ENCODE measurements at regions not wholly inside any gene's neighbourhood (a gene's known extent, or its start where the extent isn't known, plus 50 kb on each side); places are given as distances from the start of the nearest gene placed in this dataset.

DNA sequence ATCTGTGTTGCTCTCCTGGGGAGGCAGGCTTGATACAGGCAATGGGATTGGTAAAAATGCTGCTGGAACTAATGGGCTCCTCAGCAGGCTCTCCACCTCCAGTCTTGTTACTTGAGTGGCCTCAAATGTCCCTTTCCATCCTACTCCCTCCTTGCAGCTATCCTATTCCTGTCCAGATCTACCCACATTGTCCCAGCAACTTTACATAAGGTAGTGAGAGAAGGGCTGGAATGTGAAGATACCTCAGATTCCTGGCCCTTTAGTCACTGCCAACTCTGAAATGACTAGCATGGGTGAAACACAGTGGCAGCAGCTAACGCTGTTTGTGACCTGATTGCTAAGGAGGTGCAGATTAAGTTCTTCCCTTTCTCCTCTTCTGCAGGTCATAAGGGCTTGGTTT, 210.1 kb upstream of the HS3ST4 start:
- Mint-ChIP-seq H3K9me3 (peaks cover 0 to 3% (median 0%) of the 10 kb centered on the region in 5 donors), H3K4me3 (no peak overlapping the region), H3K27ac (no peak overlapping the region), H3K4me1 (no peaks in the 10 kb centered on the region), H3K36me3 (no peaks in the 10 kb centered on the region), H3K27me3 (no peaks in the 10 kb centered on the region)
- ChIA-PET CTCF (no interaction called here), POLR2A (no interaction called here)
- Histone ChIP-seq H3K27me3 (ENCODE audit: insufficient read depth, low read length, poor library complexity, severe bottlenecking) (no peaks in the 10 kb centered on the region), H3K4me3 (ENCODE audit: low read length) (no peak overlapping the region), H3K27ac (ENCODE audit: low read depth, low read length) (no peak overlapping the region), H3K4me1 (ENCODE audit: insufficient read depth, low read length) (no peaks in the 10 kb centered on the region), H3K36me3 (ENCODE audit: insufficient read depth, low read length) (no peaks in the 10 kb centered on the region), H3K9me3 (ENCODE audit: low read length) (no peaks in the 10 kb centered on the region)
- DNase-seq: no peak

DNA sequence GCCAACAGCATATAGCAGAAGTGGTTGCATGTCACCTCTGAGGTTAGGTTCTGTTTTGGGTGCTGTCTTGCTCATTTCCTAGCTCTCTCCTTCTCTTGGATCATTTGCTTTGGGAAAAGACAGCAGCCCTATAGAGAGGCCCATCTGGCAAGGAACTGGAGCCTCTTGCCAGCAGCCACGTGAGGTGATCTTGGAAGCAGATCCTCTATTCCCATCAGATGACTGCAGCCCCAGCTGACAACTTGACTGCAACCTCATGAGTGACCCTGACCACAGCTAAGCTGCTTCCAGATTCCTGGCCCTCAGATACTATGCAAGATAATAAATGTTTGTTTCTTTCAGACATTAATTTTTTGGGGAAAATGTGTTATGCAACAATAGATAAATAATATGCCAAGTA, 213.3 kb upstream of the HS3ST4 start:
- H3K27me3 Mint-ChIP-seq: peaks cover 1 to 8% of the 10 kb centered on the region in 2 donors
- H3K27me3 ChIP-seq (ENCODE audit: insufficient read depth, low read length, poor library complexity, severe bottlenecking): no peaks in the 10 kb centered on the region
- no peaks in the 10 kb centered on the region for H3K36me3 ChIP-seq (ENCODE audit: insufficient read depth, low read length)
- no peaks in the 10 kb centered on the region for H3K9me3 ChIP-seq (ENCODE audit: low read length)
- CTCF ChIA-PET: no interaction called here
- peaks cover 0 to 3% (median 0%) of the 10 kb centered on the region in 5 donors for H3K9me3 Mint-ChIP-seq
- no peak overlapping the region for H3K4me3 Mint-ChIP-seq
- H3K4me3 ChIP-seq (ENCODE audit: low read length): no peak overlapping the region
- no peaks in the 10 kb centered on the region for H3K4me1 ChIP-seq (ENCODE audit: insufficient read depth, low read length)
- no peak overlapping the region for H3K27ac Mint-ChIP-seq
- H3K27ac ChIP-seq (ENCODE audit: low read depth, low read length): no peak overlapping the region
- H3K36me3 Mint-ChIP-seq: no peaks in the 10 kb centered on the region
- no peaks in the 10 kb centered on the region for H3K4me1 Mint-ChIP-seq
- POLR2A ChIA-PET: no interaction called here
- no peak for DNase-seq

DNA sequence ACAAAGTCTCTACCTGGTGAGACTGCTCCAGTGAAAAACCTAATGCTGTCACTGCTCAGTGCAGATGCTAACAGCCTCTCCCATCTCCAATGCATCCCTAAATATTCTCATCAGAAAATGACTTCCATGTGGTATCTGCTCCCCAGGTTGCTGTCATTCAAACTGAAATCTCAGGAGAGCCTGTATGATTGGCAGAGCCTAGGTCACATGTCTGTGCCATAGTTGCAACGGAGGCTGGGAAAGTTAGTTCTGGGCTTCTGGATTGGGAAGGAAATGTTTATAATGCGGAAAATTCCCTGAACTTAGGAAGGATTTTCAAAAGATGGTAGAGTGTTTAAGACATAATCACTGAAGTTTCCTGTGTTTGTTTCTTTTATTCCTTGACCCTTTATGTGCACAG, 206.4 kb upstream of the ZKSCAN2 start:
- ChIA-PET POLR2A (no interaction called here), CTCF (no interaction called here)
- Mint-ChIP-seq H3K9me3 (peaks cover 0 to 4% (median 0%) of the 10 kb centered on the region in 5 donors), H3K27ac (no peak overlapping the region), H3K36me3 (peaks cover 0 to 3% (median 0%) of the 10 kb centered on the region in 3 donors), H3K4me3 (no peak overlapping the region), H3K27me3 (peaks cover 7 to 24% of the 10 kb centered on the region in 2 donors), H3K4me1 (no peaks in the 10 kb centered on the region)
- Histone ChIP-seq H3K36me3 (ENCODE audit: insufficient read depth, low read length) (no peaks in the 10 kb centered on the region), H3K4me3 (ENCODE audit: low read length) (no peak overlapping the region), H3K27ac (ENCODE audit: low read depth, low read length) (no peak overlapping the region), H3K9me3 (ENCODE audit: low read length) (no peaks in the 10 kb centered on the region), H3K4me1 (ENCODE audit: insufficient read depth, low read length) (no peaks in the 10 kb centered on the region), H3K27me3 (ENCODE audit: insufficient read depth, low read length, poor library complexity, severe bottlenecking) (no peaks in the 10 kb centered on the region)
- no peak for DNase-seq

DNA sequence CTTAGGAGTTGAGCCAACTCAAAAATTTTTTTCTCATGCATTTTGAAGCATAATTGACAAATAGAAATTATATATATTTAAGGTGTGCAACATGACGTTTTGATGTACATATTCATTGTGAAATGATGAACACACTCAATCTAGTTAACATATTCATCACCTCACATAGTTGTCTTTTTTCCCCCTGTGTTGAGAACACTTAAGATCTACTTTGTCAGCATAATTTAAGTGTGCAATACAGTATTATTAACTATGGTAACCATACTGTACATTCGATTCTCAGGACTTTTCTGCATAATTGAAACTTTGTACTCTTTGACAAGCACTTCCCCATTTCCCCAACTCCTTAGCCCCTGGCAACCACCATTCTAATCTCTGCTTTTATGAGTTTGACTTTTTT, 192.2 kb upstream of the ZKSCAN2 start:
- Mint-ChIP-seq H3K4me3 (no peak overlapping the region), H3K9me3 (peaks cover 2 to 11% (median 5%) of the 10 kb centered on the region in 5 donors), H3K27me3 (peaks cover under 1 to 10% of the 10 kb centered on the region in 2 donors), H3K4me1 (no peaks in the 10 kb centered on the region), H3K27ac (no peak overlapping the region), H3K36me3 (peaks cover 0 to under 1% (median 0%) of the 10 kb centered on the region in 3 donors)
- no peaks in the 10 kb centered on the region for H3K27me3 ChIP-seq (ENCODE audit: insufficient read depth, low read length, poor library complexity, severe bottlenecking)
- POLR2A ChIA-PET: no interaction called here
- no peak overlapping the region for H3K27ac ChIP-seq (ENCODE audit: low read depth, low read length)
- no peaks in the 10 kb centered on the region for H3K36me3 ChIP-seq (ENCODE audit: insufficient read depth, low read length)
- H3K4me3 ChIP-seq (ENCODE audit: low read length): no peak overlapping the region
- H3K4me1 ChIP-seq (ENCODE audit: insufficient read depth, low read length): no peaks in the 10 kb centered on the region
- H3K9me3 ChIP-seq (ENCODE audit: low read length): peaks cover 5% of the 10 kb centered on the region
- CTCF ChIA-PET: no interaction called here
- DNase-seq: no peak

DNA sequence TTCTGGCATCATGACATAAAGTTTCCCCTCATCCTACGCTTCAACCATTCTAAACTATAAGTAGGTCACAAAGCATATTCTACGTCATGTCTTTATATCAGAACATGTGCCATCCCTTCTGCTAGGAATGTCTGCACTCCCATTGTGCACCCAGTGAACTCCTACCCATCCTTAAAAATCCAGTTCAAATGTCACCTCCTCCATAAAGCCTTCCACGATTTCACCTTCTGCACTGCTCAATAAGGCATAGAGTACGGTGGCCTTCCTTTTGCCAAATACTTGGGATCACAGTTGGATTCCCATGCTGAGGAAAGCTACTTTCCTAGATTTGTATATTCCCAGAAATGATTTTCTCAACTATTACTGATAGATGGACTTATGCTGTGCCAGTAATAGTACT, 186.3 kb upstream of the ZKSCAN2 start:
- Histone ChIP-seq H3K4me1 (ENCODE audit: insufficient read depth, low read length) (no peaks in the 10 kb centered on the region), H3K27me3 (ENCODE audit: insufficient read depth, low read length, poor library complexity, severe bottlenecking) (no peaks in the 10 kb centered on the region), H3K27ac (ENCODE audit: low read depth, low read length) (no peak overlapping the region), H3K9me3 (ENCODE audit: low read length) (peaks cover 5% of the 10 kb centered on the region), H3K4me3 (ENCODE audit: low read length) (no peak overlapping the region), H3K36me3 (ENCODE audit: insufficient read depth, low read length) (no peaks in the 10 kb centered on the region)
- Mint-ChIP-seq H3K27me3 (peaks cover 29 to 45% of the 10 kb centered on the region in 2 donors), H3K9me3 (peaks cover 0 to 11% (median 5%) of the 10 kb centered on the region in 5 donors), H3K4me1 (no peaks in the 10 kb centered on the region), H3K27ac (no peak overlapping the region), H3K4me3 (no peak overlapping the region), H3K36me3 (peaks cover 0 to 4% (median 0%) of the 10 kb centered on the region in 3 donors)
- ChIA-PET POLR2A (no interaction called here), CTCF (no interaction called here)
- DNase-seq: no peak

DNA sequence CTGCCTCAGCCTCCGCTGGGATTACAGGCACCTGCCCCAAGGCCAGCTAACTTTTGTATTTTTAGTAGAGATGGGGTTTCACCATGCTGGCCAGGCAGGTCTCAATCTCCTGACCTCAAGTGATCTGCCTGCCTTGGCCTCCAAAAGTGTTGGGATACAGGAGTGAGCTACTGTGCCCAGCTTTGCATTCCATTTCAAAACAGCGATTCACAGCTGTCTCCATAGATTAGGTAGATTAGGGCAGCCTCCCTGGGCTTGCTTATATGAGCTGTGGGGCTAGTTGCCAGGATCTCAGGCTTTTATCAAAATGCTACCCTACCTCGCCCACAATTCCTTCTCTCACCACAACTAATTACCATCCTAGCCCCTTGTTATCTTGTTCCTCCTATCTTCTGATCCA, 176.4 kb upstream of the ZKSCAN2 start:
- POLR2A ChIA-PET: no interaction called here
- Histone ChIP-seq H3K36me3 (ENCODE audit: insufficient read depth, low read length) (no peaks in the 10 kb centered on the region), H3K9me3 (ENCODE audit: low read length) (no peaks in the 10 kb centered on the region), H3K27ac (ENCODE audit: low read depth, low read length) (no peak overlapping the region), H3K4me1 (ENCODE audit: insufficient read depth, low read length) (no peaks in the 10 kb centered on the region), H3K27me3 (ENCODE audit: insufficient read depth, low read length, poor library complexity, severe bottlenecking) (no peaks in the 10 kb centered on the region), H3K4me3 (ENCODE audit: low read length) (no peak overlapping the region)
- Mint-ChIP-seq H3K9me3 (peaks cover 0 to 2% (median 0%) of the 10 kb centered on the region in 5 donors), H3K36me3 (no peaks in the 10 kb centered on the region), H3K27ac (no peak overlapping the region), H3K27me3 (peaks cover 5 to 7% of the 10 kb centered on the region in 2 donors), H3K4me1 (no peaks in the 10 kb centered on the region), H3K4me3 (no peak overlapping the region)
- CTCF ChIA-PET: no interaction called here
- no peak for DNase-seq

DNA sequence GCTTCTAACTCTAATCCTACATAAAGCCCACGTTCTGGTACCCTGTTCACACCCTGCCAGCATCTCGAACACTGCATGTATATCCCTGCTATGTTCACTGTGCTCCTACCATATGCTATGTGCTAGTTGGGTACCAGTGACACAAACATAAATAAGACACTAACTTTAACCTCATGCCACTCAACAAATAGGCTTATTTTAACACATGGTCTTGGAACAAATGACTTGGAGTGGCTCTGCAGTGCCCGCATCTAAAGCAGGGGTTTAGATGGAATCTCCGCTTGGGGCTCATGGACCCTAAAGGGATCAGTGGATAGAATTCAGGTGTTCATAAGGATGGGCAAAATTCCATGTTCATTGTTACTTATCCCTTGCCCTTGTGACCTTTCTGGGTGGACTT, 175.7 kb upstream of the ZKSCAN2 start:
- no peaks in the 10 kb centered on the region for H3K4me1 ChIP-seq (ENCODE audit: insufficient read depth, low read length)
- POLR2A ChIA-PET: no interaction called here

DNA sequence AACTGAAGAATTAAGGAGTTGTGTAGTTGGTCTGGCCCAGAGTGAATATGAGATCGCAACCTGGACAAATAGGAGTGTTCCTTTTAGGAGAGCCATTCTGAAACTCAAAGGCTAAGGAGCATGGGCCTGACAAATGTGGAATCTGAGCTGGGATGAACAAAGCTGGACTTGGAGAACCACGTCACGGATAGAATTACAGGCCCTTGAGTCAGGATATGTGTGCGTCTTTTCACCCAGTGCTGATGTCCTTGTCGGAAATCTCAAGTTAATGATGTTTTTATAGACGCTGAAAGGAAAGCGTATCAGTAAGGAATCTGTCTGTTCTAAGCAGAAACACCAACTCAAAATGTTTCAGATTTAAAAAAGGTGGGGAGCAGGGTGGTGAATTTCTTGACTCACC, 173.8 kb upstream of the ZKSCAN2 start:
- no peak overlapping the region for H3K27ac Mint-ChIP-seq
- H3K4me1 Mint-ChIP-seq: no peaks in the 10 kb centered on the region
- POLR2A ChIA-PET: no interaction called here
- H3K9me3 ChIP-seq (ENCODE audit: low read length): no peaks in the 10 kb centered on the region
- no peaks in the 10 kb centered on the region for H3K36me3 ChIP-seq (ENCODE audit: insufficient read depth, low read length)
- H3K36me3 Mint-ChIP-seq: no peaks in the 10 kb centered on the region
- H3K4me3 Mint-ChIP-seq: no peak overlapping the region
- CTCF ChIA-PET: no interaction called here
- no peak overlapping the region for H3K4me3 ChIP-seq (ENCODE audit: low read length)
- DNase-seq: no peak
- H3K27me3 Mint-ChIP-seq: peaks cover 3 to 11% of the 10 kb centered on the region in 2 donors
- H3K27me3 ChIP-seq (ENCODE audit: insufficient read depth, low read length, poor library complexity, severe bottlenecking): no peaks in the 10 kb centered on the region
- H3K4me1 ChIP-seq (ENCODE audit: insufficient read depth, low read length): no peaks in the 10 kb centered on the region
- peaks cover 3 to 16% (median 5%) of the 10 kb centered on the region in 5 donors for H3K9me3 Mint-ChIP-seq
- no peak overlapping the region for H3K27ac ChIP-seq (ENCODE audit: low read depth, low read length)

More for the DNA sequence above, 175.7 kb upstream of the ZKSCAN2 start:
- H3K36me3 Mint-ChIP-seq: no peaks in the 10 kb centered on the region
- H3K4me3 Mint-ChIP-seq: no peak overlapping the region
- no peak overlapping the region for H3K27ac Mint-ChIP-seq
- no peaks in the 10 kb centered on the region for H3K4me1 Mint-ChIP-seq
- H3K4me3 ChIP-seq (ENCODE audit: low read length): no peak overlapping the region
- no peaks in the 10 kb centered on the region for H3K9me3 ChIP-seq (ENCODE audit: low read length)
- no peak for DNase-seq
- CTCF ChIA-PET: no interaction called here
- peaks cover 0 to 4% (median 3%) of the 10 kb centered on the region in 5 donors for H3K9me3 Mint-ChIP-seq
- H3K36me3 ChIP-seq (ENCODE audit: insufficient read depth, low read length): no peaks in the 10 kb centered on the region
- peaks cover 3 to 8% of the 10 kb centered on the region in 2 donors for H3K27me3 Mint-ChIP-seq
- no peaks in the 10 kb centered on the region for H3K27me3 ChIP-seq (ENCODE audit: insufficient read depth, low read length, poor library complexity, severe bottlenecking)
- H3K27ac ChIP-seq (ENCODE audit: low read depth, low read length): no peak overlapping the region

DNA sequence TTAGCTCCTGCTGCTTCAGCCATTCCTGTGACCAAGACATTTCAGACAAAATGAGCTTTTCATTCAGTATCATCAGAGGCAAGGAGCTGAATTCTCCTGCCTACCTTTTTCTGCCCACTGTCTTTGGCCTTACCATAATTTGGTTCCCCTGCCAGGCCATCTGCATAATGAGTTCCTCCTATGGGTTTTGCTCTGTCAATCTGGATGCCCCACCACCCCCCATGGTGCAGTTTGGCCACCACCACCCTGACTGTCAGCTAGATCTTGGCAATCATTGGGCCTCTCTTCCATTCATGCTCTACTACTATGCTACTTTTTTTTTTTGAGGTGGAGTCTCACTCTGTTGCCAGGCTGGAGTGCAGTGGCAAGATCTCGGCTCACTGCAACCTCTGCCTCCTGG, 169.2 kb upstream of the ZKSCAN2 start:
- no peak overlapping the region for H3K27ac ChIP-seq (ENCODE audit: low read depth, low read length)
- H3K4me1 ChIP-seq (ENCODE audit: insufficient read depth, low read length): no peaks in the 10 kb centered on the region
- CTCF ChIA-PET: no interaction called here
- Mint-ChIP-seq H3K36me3 (no peaks in the 10 kb centered on the region), H3K4me3 (no peak overlapping the region), H3K27ac (no peak overlapping the region), H3K27me3 (peaks cover 3 to 28% of the 10 kb centered on the region in 2 donors), H3K4me1 (no peaks in the 10 kb centered on the region), H3K9me3 (peaks cover 3 to 16% (median 5%) of the 10 kb centered on the region in 5 donors)
- H3K4me3 ChIP-seq (ENCODE audit: low read length): no peak overlapping the region
- POLR2A ChIA-PET: no interaction called here
- no peaks in the 10 kb centered on the region for H3K9me3 ChIP-seq (ENCODE audit: low read length)
- no peaks in the 10 kb centered on the region for H3K27me3 ChIP-seq (ENCODE audit: insufficient read depth, low read length, poor library complexity, severe bottlenecking)
- no peak for DNase-seq
- H3K36me3 ChIP-seq (ENCODE audit: insufficient read depth, low read length): no peaks in the 10 kb centered on the region
